ENCODE measurements at regions not wholly inside any gene's neighbourhood (a gene's known extent, or its start where the extent isn't known, plus 50 kb on each side); places are given as distances from the start of the nearest gene placed in this dataset.

DNA sequence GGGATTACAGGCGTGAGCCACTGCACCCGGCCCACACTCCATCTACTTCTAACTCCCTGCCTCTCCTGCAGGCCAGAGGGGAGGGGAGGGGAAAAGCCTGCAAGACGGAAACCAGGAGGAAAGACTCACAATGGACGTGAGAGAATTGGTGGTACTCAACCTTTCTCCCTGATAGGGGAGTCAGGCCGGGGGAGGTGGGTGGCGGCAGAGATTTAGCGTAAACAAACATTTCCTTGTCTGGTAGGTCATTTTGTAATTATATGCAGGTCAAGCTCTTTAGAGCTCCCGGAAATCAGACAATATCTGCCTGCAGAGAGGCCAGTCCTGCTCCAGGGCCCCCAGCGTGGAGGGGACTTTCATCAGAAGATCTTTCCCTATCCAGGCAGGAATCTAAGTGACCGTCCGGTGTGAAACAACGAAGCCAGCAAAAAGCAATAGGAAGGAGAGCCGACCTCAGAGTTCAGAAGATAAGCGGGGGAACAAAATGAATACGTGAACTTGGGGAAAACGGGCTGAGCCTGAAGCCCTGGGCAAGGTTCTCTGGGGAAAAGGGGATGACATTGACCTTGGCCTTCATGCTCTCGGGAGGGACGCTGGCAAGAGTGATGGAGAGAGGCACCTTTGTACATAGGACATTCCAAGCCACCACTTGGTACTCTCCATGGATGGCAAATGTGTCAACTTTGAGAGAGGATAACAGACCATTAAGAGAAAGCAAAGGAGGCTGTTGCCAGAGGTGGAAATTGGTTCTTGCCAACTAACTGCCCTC, 62.3 kb downstream of the SPRING1 start:
- no peak for TF ChIP-seq EZH2 (IDR thresholded peaks at IDR 0.05; ENCODE audit: borderline replicate concordance, low read length)
- TF ChIP-seq, protein P1, sequence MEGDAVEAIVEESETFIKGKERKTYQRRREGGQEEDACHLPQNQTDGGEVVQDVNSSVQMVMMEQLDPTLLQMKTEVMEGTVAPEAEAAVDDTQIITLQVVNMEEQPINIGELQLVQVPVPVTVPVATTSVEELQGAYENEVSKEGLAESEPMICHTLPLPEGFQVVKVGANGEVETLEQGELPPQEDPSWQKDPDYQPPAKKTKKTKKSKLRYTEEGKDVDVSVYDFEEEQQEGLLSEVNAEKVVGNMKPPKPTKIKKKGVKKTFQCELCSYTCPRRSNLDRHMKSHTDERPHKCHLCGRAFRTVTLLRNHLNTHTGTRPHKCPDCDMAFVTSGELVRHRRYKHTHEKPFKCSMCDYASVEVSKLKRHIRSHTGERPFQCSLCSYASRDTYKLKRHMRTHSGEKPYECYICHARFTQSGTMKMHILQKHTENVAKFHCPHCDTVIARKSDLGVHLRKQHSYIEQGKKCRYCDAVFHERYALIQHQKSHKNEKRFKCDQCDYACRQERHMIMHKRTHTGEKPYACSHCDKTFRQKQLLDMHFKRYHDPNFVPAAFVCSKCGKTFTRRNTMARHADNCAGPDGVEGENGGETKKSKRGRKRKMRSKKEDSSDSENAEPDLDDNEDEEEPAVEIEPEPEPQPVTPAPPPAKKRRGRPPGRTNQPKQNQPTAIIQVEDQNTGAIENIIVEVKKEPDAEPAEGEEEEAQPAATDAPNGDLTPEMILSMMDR (conservative IDR thresholded peaks at IDR 0.05 in 1 of 2, IDR thresholded peaks at IDR 0.05 in 1 of 2; ENCODE audit: extremely low read depth in 1 of 2, insufficient read depth in 1 of 2, low read depth in 1 of 2, low read length in 2 of 2): no peak
